Smooth muscle cell (in vitro differentiated cells): ENCODE measurements at regions not wholly inside any gene's neighbourhood (a gene's known extent, or its start where the extent isn't known, plus 50 kb on each side); places are given as distances from the start of the nearest gene placed in this dataset.

Experiments
- DNase-seq: peaks from one replicate; lab custom pipeline; 2025; ENCODE audit not compliant: unreplicated experiment; lab: John Stamatoyannopoulos, UW
- H2AFZ ChIP-seq: fragments of 200-600 bp; sonication (generic); 2 replicates; pipeline ENCODE4 v1.6.0; 2016; ENCODE audit warnings: antibody characterized with exemption, low read depth, mild to moderate bottlenecking
- H3F3A ChIP-seq: fragments of 200-600 bp; sonication (generic); 2 replicates; pipeline ENCODE4 v1.6.0; 2017; ENCODE audit warnings: antibody characterized with exemption, low read depth
- H3K27ac ChIP-seq: fragments of 200-600 bp; sonication (generic); 2 replicates; pipeline ENCODE4 v1.5.1; 2016; ENCODE audit warnings: low read depth, mild to moderate bottlenecking
- H3K27me3 ChIP-seq: fragments of 200-600 bp; sonication (generic); 2 replicates; pipeline ENCODE4 v1.6.1; 2016; ENCODE audit warnings: low read depth, mild to moderate bottlenecking
- H3K36me3 ChIP-seq: fragments of 200-600 bp; sonication (generic); 2 replicates; pipeline ENCODE4 v1.5.1; 2016; ENCODE audit warnings: low read depth
- H3K4me1 ChIP-seq: fragments of 200-600 bp; sonication (generic); 2 replicates; pipeline ENCODE4 v1.5.1; 2016; ENCODE audit warnings: low read depth
- H3K4me2 ChIP-seq: fragments of 200-600 bp; sonication (generic); 2 replicates; pipeline ENCODE4 v1.6.0; 2016; ENCODE audit warnings: mild to moderate bottlenecking
- H3K4me3 ChIP-seq: fragments of 200-600 bp; sonication (generic); 2 replicates; pipeline ENCODE4 v1.5.1; 2016; ENCODE audit warnings: mild to moderate bottlenecking
- H3K79me2 ChIP-seq: fragments of 200-600 bp; sonication (generic); 2 replicates; pipeline ENCODE4 v1.6.0; 2016; ENCODE audit warnings: low read depth, mild to moderate bottlenecking
- H3K9ac ChIP-seq: fragments of 200-600 bp; sonication (generic); 2 replicates; pipeline ENCODE4 v1.6.0; 2016; ENCODE audit warnings: low read depth
- H3K9me3 ChIP-seq: fragments of 200-600 bp; sonication (generic); replicated peaks from 2 replicates; pipeline ENCODE4 v1.5.1; 2016; ENCODE audit warnings: low read depth
- H4K20me1 ChIP-seq: fragments of 200-600 bp; sonication (generic); 2 replicates; pipeline ENCODE4 v1.6.0; 2016; ENCODE audit warnings: low read depth
- WGBS: methylation state at CpG from one replicate; pipeline ENCODE4 v1.1.7; 2016; ENCODE audit warnings: low lambda C conversion rate; 5-methylcytosine and 5-hydroxymethylcytosine counted together
- TF ChIP-seq, protein P1 (sequence below): fragments of 200-600 bp; sonication (generic); IDR thresholded peaks from 2 replicates; pipeline ENCODE4 v1.5.1; 2017; ENCODE audit warnings: borderline replicate concordance, mild to moderate bottlenecking, antibody characterized with exemption; ENCODE audit not compliant: insufficient read depth, poor library complexity, severe bottlenecking

DNA sequence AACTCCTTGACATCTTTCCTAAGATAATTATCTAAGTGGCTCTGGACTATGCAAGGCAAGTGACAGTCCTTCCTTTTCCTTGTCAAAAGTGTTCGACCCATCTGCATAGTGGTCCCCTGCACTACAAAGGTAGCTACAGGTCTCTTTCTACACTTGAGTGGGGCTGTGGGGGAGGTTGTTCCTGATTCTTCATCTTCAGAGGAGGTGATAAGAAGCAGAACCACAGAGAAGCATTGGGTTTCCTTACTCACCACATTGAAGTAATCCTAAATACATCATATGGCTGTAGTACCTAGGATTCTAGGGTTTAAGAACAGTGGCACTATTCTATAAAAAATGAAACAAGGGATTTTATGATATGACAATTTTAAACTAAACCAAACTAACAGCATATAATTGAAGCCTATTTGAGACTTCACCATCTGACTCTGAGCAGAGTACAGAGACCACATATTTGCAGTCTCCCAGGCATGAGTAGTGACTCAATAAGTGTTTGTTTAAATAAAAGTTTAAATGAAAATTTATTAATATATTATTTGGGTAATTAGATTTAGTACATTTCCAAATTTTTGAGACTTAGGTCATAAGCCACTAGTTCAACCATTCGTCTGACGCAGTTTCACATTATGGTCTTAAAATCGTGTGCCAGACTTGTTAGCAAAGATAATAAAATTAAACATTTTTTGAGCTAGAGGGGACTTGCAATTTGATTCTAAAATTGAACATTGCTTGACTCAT lies 54.9 kb upstream of the NEK7 start:
- peak overlapping the region; percentile 66 for H2AFZ ChIP-seq
- H3K27ac ChIP-seq = no peak overlapping the region
- no peak overlapping the region for H3K9ac ChIP-seq
- H4K20me1 ChIP-seq = no peaks in the 10 kb centered on the region
- no peaks in the 10 kb centered on the region for H3F3A ChIP-seq
- WGBS = 50% methylated on average over 4 of the region's 4 CpGs
- H3K79me2 ChIP-seq = no peaks in the 10 kb centered on the region
- TF ChIP-seq, protein P1, sequence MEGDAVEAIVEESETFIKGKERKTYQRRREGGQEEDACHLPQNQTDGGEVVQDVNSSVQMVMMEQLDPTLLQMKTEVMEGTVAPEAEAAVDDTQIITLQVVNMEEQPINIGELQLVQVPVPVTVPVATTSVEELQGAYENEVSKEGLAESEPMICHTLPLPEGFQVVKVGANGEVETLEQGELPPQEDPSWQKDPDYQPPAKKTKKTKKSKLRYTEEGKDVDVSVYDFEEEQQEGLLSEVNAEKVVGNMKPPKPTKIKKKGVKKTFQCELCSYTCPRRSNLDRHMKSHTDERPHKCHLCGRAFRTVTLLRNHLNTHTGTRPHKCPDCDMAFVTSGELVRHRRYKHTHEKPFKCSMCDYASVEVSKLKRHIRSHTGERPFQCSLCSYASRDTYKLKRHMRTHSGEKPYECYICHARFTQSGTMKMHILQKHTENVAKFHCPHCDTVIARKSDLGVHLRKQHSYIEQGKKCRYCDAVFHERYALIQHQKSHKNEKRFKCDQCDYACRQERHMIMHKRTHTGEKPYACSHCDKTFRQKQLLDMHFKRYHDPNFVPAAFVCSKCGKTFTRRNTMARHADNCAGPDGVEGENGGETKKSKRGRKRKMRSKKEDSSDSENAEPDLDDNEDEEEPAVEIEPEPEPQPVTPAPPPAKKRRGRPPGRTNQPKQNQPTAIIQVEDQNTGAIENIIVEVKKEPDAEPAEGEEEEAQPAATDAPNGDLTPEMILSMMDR = no peak
- H3K27me3 ChIP-seq = no peaks in the 10 kb centered on the region
- peaks cover 8% of the 10 kb centered on the region for H3K4me1 ChIP-seq
- H3K4me3 ChIP-seq = no peak overlapping the region
- no peaks in the 10 kb centered on the region for H3K9me3 ChIP-seq
- no peaks in the 10 kb centered on the region for H3K36me3 ChIP-seq
- no peak for DNase-seq
- peak overlapping the region; percentile 57 for H3K4me2 ChIP-seq

DNA sequence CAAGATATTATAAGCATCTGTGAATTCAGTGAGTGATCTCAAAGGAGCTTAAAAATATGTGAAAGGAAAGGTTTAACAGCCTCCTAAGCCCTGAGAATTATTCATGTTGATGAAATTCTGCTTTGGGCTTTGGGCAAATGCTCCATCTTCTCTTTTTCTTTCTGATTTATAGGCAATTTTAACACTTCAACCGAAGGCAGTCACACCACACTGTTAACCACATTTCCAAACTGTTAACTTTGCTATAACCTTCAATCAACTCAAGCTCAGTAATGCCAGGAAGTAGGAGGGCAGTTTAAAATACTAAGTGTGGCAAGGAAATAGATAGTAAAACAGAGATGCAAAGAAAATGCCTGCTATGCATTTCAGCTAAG lies 54.4 kb upstream of the NEK7 start:
- H3K9me3 ChIP-seq = no peaks in the 10 kb centered on the region
- TF ChIP-seq, protein P1 = no peak
- no peaks in the 10 kb centered on the region for H4K20me1 ChIP-seq
- WGBS = 3% methylated on average over 1 of the region's 1 CpG
- H3K9ac ChIP-seq = no peak overlapping the region
- no peak overlapping the region for H3K27ac ChIP-seq
- H3K4me3 ChIP-seq = no peak overlapping the region
- H3K4me2 ChIP-seq = peak overlapping the region; percentile 57
- no peaks in the 10 kb centered on the region for H3K36me3 ChIP-seq
- peak overlapping the region; percentile 66 for H2AFZ ChIP-seq
- no peaks in the 10 kb centered on the region for H3K79me2 ChIP-seq
- peaks cover 6% of the 10 kb centered on the region for H3K4me1 ChIP-seq
- no peaks in the 10 kb centered on the region for H3K27me3 ChIP-seq
- no peak for DNase-seq
- H3F3A ChIP-seq = no peaks in the 10 kb centered on the region

DNA sequence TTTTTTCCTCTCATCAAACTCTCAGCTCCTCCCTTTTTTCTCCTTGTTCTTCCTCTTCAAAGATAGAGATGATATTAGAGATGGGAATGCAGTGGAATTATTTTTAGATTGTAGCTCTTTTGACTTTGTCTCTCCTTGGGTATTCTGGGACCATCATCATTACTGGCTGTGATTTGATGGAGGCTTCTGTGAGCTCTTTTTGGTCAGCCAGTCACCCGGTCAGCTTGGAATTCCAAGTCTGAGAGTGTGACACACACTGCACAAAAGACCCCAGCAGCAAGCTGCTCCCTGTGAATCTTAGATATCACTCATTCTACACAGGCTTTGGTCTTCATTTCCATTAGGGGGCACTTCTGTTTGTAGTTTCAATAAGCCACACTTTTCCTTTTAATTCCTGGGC lies 51.6 kb upstream of the NEK7 start:
- Histone ChIP-seq H3K36me3 (no peaks in the 10 kb centered on the region), H3K79me2 (no peaks in the 10 kb centered on the region), H3K9me3 (no peaks in the 10 kb centered on the region), H3K4me1 (peaks cover 6% of the 10 kb centered on the region), H3K27ac (no peak overlapping the region), H3K4me3 (no peak overlapping the region), H2AFZ (no peak overlapping the region), H3K4me2 (no peak overlapping the region), H3K27me3 (no peaks in the 10 kb centered on the region), H3K9ac (no peak overlapping the region), H3F3A (no peaks in the 10 kb centered on the region), H4K20me1 (no peaks in the 10 kb centered on the region)
- DNase-seq = no peak
- 64% methylated on average over 1 of the region's 1 CpG for WGBS
- TF ChIP-seq, protein P1 = no peak

DNA sequence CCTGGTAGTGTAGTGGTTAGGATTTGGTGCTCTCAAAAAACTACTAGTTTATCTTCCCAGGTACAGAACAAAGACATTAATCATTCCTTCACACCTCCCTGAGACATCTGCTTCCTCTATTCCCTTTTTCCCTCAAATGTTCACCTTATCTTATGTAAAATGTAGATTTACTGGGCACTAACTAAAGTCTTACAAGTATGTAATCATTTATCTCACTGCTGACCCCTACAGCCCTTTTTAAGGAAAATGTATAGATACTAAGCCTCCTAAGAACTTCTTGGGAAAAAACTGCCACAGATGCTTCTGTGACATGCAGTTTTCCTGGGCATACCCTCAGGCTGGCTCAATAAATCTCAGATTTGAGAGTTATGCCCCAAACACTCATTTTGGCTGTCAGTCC lies 50.8 kb upstream of the NEK7 start:
- H3K4me1 ChIP-seq = peaks cover 6% of the 10 kb centered on the region
- no peaks in the 10 kb centered on the region for H3K79me2 ChIP-seq
- no peak overlapping the region for H2AFZ ChIP-seq
- H3K9ac ChIP-seq = no peak overlapping the region
- no peak overlapping the region for H3K4me3 ChIP-seq
- TF ChIP-seq, protein P1 = no peak
- H3K36me3 ChIP-seq = no peaks in the 10 kb centered on the region
- no peaks in the 10 kb centered on the region for H3F3A ChIP-seq
- DNase-seq = no peak
- H3K27ac ChIP-seq = no peak overlapping the region
- no peaks in the 10 kb centered on the region for H3K27me3 ChIP-seq
- H3K9me3 ChIP-seq = no peaks in the 10 kb centered on the region
- H4K20me1 ChIP-seq = no peaks in the 10 kb centered on the region
- H3K4me2 ChIP-seq = no peak overlapping the region
